ENCODE measurements at regions not wholly inside any gene's neighbourhood (a gene's known extent, or its start where the extent isn't known, plus 50 kb on each side); places are given as distances from the start of the nearest gene placed in this dataset.

DNA sequence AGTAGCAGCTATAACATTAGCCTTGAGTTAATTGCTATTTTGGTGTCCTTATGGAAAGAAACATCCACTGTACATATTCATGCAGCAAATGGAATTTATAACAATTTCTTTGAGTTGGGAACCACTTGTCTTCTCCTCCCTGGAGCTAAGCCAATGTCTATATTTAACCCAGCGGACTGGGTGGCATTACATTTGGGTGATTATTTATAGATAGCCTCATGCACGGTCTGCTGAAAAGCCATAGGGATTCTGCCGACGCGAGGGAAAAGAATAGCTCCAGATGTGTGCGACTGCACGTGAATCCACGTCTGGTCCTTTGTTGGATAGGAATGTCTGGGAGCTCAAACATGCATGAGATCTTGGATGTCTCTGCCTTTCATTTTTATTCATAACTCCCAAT, 157.5 kb upstream of the BRINP1 start:
- DNase-seq = no peak
- Histone ChIP-seq H3K27ac (ENCODE audit: low read depth in 1 of 2, low read length in 2 of 2) (no peak overlapping the region), H3K36me3 (ENCODE audit: control insufficient read depth in 1 of 2, insufficient read depth in 2 of 2, low read length in 1 of 2) (no peaks in the 10 kb centered on the region), H3K4me3 (ENCODE audit: low read length in 2 of 2) (no peak overlapping the region), H3K27me3 (ENCODE audit: control insufficient read depth in 1 of 2, insufficient read depth in 2 of 2, low read length in 1 of 2) (no peaks in the 10 kb centered on the region), H3K4me1 (ENCODE audit: control insufficient read depth in 1 of 2, insufficient read depth in 2 of 2, low read length in 2 of 2) (no peaks in the 10 kb centered on the region), H3K9me3 (ENCODE audit: control insufficient read depth, low read length) (no peaks in the 10 kb centered on the region)
- 13 to 18% methylated on average over 8 of the region's 8 CpGs for WGBS, 2 donors
- intact Hi-C loops (cut with DNase I) = no loop called here
- ATAC-seq (ENCODE audit: low FRiP score) = no peak

GRCh38 chr9:119523508-119523907, 154.3 kb upstream of the BRINP1 start:
- Histone ChIP-seq H3K4me3 (ENCODE audit: low read length in 2 of 2) (no peak overlapping the region), H3K27ac (ENCODE audit: low read depth in 1 of 2, low read length in 2 of 2) (no peak overlapping the region), H3K9me3 (ENCODE audit: control insufficient read depth, low read length) (no peaks in the 10 kb centered on the region), H3K4me1 (ENCODE audit: control insufficient read depth in 1 of 2, insufficient read depth in 2 of 2, low read length in 2 of 2) (no peaks in the 10 kb centered on the region), H3K36me3 (ENCODE audit: control insufficient read depth in 1 of 2, insufficient read depth in 2 of 2, low read length in 1 of 2) (no peaks in the 10 kb centered on the region), H3K27me3 (ENCODE audit: control insufficient read depth in 1 of 2, insufficient read depth in 2 of 2, low read length in 1 of 2) (no peaks in the 10 kb centered on the region)
- DNase-seq (no peak), ATAC-seq (ENCODE audit: low FRiP score) (no peak)
- 68 to 73% methylated on average over 1 of the region's 1 CpG for WGBS, 2 donors
- intact Hi-C loops (cut with DNase I) = no loop called here

- Histone ChIP-seq H3K9me3 (ENCODE audit: control insufficient read depth, low read length) (no peaks in the 10 kb centered on the region), H3K36me3 (ENCODE audit: control insufficient read depth in 1 of 2, insufficient read depth in 2 of 2, low read length in 1 of 2) (no peaks in the 10 kb centered on the region), H3K27ac (ENCODE audit: low read depth in 1 of 2, low read length in 2 of 2) (no peak overlapping the region), H3K4me3 (ENCODE audit: low read length in 2 of 2) (no peak overlapping the region), H3K27me3 (ENCODE audit: control insufficient read depth in 1 of 2, insufficient read depth in 2 of 2, low read length in 1 of 2) (no peaks in the 10 kb centered on the region), H3K4me1 (ENCODE audit: control insufficient read depth in 1 of 2, insufficient read depth in 2 of 2, low read length in 2 of 2) (no peaks in the 10 kb centered on the region)
- 70 to 82% methylated on average over 2 of the region's 2 CpGs for WGBS, 2 donors
- no peak for ATAC-seq (ENCODE audit: low FRiP score)
- DNase-seq = no peak
- intact Hi-C loops (cut with DNase I) = no loop called here
Measured at GRCh38 chr9:119522381-119522780, 153.1 kb upstream of the BRINP1 start.

- Histone ChIP-seq H3K4me3 (ENCODE audit: low read length in 2 of 2) (no peak overlapping the region), H3K27me3 (ENCODE audit: control insufficient read depth in 1 of 2, insufficient read depth in 2 of 2, low read length in 1 of 2) (no peaks in the 10 kb centered on the region), H3K4me1 (ENCODE audit: control insufficient read depth in 1 of 2, insufficient read depth in 2 of 2, low read length in 2 of 2) (no peaks in the 10 kb centered on the region), H3K27ac (ENCODE audit: low read depth in 1 of 2, low read length in 2 of 2) (no peak overlapping the region), H3K9me3 (ENCODE audit: control insufficient read depth, low read length) (no peaks in the 10 kb centered on the region), H3K36me3 (ENCODE audit: control insufficient read depth in 1 of 2, insufficient read depth in 2 of 2, low read length in 1 of 2) (no peaks in the 10 kb centered on the region)
- no peak for DNase-seq
- intact Hi-C loops (cut with DNase I) = no loop called here
- 67 to 74% methylated on average over 2 of the region's 2 CpGs for WGBS, 2 donors
- ATAC-seq (ENCODE audit: low FRiP score) = no peak
Measured at GRCh38 chr9:119509291-119509905, 140.2 kb upstream of the BRINP1 start.

DNA sequence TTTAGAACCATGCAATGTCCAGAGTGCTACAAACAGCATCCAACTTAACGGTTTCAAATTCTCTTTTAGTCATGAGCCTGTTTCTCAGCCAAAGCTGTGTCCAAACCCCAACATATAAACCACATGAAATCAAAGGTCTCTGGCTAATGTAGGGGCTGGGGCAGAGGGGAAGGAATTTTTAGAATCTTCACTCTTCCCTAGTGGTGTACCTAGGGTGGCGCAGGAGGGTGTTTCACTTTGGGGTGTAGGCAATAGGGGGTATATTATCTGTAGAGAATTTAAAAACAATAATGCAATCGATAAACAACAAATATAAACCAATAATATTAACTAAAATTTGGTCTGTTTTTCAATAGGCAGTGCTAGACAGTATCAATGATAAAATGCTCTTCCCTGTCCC, 132.1 kb upstream of the BRINP1 start:
- DNase-seq = no peak
- Histone ChIP-seq H3K27ac (ENCODE audit: low read depth in 1 of 2, low read length in 2 of 2) (no peak overlapping the region), H3K4me1 (ENCODE audit: control insufficient read depth in 1 of 2, insufficient read depth in 2 of 2, low read length in 2 of 2) (peaks cover 0 to 2% of the 10 kb centered on the region in 2 donors), H3K36me3 (ENCODE audit: control insufficient read depth in 1 of 2, insufficient read depth in 2 of 2, low read length in 1 of 2) (no peaks in the 10 kb centered on the region), H3K9me3 (ENCODE audit: control insufficient read depth, low read length) (peaks cover 2% of the 10 kb centered on the region), H3K27me3 (ENCODE audit: control insufficient read depth in 1 of 2, insufficient read depth in 2 of 2, low read length in 1 of 2) (no peaks in the 10 kb centered on the region), H3K4me3 (ENCODE audit: low read length in 2 of 2) (no peak overlapping the region)
- 79 to 86% methylated on average over 3 of the region's 3 CpGs for WGBS, 2 donors
- no peak for ATAC-seq (ENCODE audit: low FRiP score)
- intact Hi-C loops (cut with DNase I) = no loop called here

- WGBS, 2 donors = 83 to 84% methylated on average over 6 of the region's 6 CpGs
- H3K4me3 ChIP-seq (ENCODE audit: low read length in 2 of 2) = no peak overlapping the region
- no peak for ATAC-seq (ENCODE audit: low FRiP score)
- H3K27me3 ChIP-seq (ENCODE audit: control insufficient read depth in 1 of 2, insufficient read depth in 2 of 2, low read length in 1 of 2) = no peaks in the 10 kb centered on the region
- no peak for DNase-seq
- peaks cover 2% of the 10 kb centered on the region for H3K9me3 ChIP-seq (ENCODE audit: control insufficient read depth, low read length)
- peaks cover 0 to 2% of the 10 kb centered on the region in 2 donors for H3K4me1 ChIP-seq (ENCODE audit: control insufficient read depth in 1 of 2, insufficient read depth in 2 of 2, low read length in 2 of 2)
- no peaks in the 10 kb centered on the region for H3K36me3 ChIP-seq (ENCODE audit: control insufficient read depth in 1 of 2, insufficient read depth in 2 of 2, low read length in 1 of 2)
- intact Hi-C loops (cut with DNase I) = no loop called here
- H3K27ac ChIP-seq (ENCODE audit: low read depth in 1 of 2, low read length in 2 of 2) = no peak overlapping the region
Measured at GRCh38 chr9:119500072-119500771, 131.0 kb upstream of the BRINP1 start.

- Histone ChIP-seq H3K27me3 (ENCODE audit: control insufficient read depth in 1 of 2, insufficient read depth in 2 of 2, low read length in 1 of 2) (no peaks in the 10 kb centered on the region), H3K36me3 (ENCODE audit: control insufficient read depth in 1 of 2, insufficient read depth in 2 of 2, low read length in 1 of 2) (no peaks in the 10 kb centered on the region), H3K27ac (ENCODE audit: low read depth in 1 of 2, low read length in 2 of 2) (no peak overlapping the region), H3K4me3 (ENCODE audit: low read length in 2 of 2) (no peak overlapping the region), H3K4me1 (ENCODE audit: control insufficient read depth in 1 of 2, insufficient read depth in 2 of 2, low read length in 2 of 2) (no peaks in the 10 kb centered on the region), H3K9me3 (ENCODE audit: control insufficient read depth, low read length) (no peaks in the 10 kb centered on the region)
- DNase-seq = no peak
- intact Hi-C loops (cut with DNase I) = no loop called here
- ATAC-seq (ENCODE audit: low FRiP score) = no peak
- 47 to 55% methylated on average over 6 of the region's 6 CpGs for WGBS, 2 donors
Measured at GRCh38 chr9:119487118-119487827, 118.0 kb upstream of the BRINP1 start.

DNA sequence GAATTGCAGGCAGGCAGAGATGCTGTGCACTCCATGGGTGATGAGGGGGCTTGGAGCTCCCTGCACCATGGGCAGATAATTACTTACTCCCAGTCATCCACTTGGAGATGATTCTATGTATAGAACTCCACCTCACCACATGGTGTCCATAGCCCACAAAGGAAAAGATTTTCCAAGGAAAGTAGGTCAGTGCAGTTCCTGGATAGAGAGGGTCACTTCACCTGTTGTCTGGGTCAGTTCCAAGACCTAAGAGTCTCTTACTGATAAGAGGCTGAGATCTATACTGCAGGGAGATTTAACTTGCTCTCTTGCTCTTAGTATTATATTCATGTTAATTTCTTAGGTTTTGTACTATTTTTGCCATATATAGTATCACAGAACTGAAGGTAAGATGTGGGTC, 113.9 kb upstream of the BRINP1 start:
- H3K4me3 ChIP-seq (ENCODE audit: low read length in 2 of 2) = no peak overlapping the region
- no peaks in the 10 kb centered on the region for H3K36me3 ChIP-seq (ENCODE audit: control insufficient read depth in 1 of 2, insufficient read depth in 2 of 2, low read length in 1 of 2)
- H3K27ac ChIP-seq (ENCODE audit: low read depth in 1 of 2, low read length in 2 of 2) = no peak overlapping the region
- DNase-seq = no peak
- H3K4me1 ChIP-seq (ENCODE audit: control insufficient read depth in 1 of 2, insufficient read depth in 2 of 2, low read length in 2 of 2) = no peaks in the 10 kb centered on the region
- no peak for ATAC-seq (ENCODE audit: low FRiP score)
- H3K27me3 ChIP-seq (ENCODE audit: control insufficient read depth in 1 of 2, insufficient read depth in 2 of 2, low read length in 1 of 2) = no peaks in the 10 kb centered on the region
- no peaks in the 10 kb centered on the region for H3K9me3 ChIP-seq (ENCODE audit: control insufficient read depth, low read length)
- intact Hi-C loops (cut with DNase I) = no loop called here

- Histone ChIP-seq H3K27ac (ENCODE audit: low read depth in 1 of 2, low read length in 2 of 2) (no peak overlapping the region), H3K36me3 (ENCODE audit: control insufficient read depth in 1 of 2, insufficient read depth in 2 of 2, low read length in 1 of 2) (no peaks in the 10 kb centered on the region), H3K4me3 (ENCODE audit: low read length in 2 of 2) (no peak overlapping the region), H3K9me3 (ENCODE audit: control insufficient read depth, low read length) (no peaks in the 10 kb centered on the region), H3K27me3 (ENCODE audit: control insufficient read depth in 1 of 2, insufficient read depth in 2 of 2, low read length in 1 of 2) (no peaks in the 10 kb centered on the region), H3K4me1 (ENCODE audit: control insufficient read depth in 1 of 2, insufficient read depth in 2 of 2, low read length in 2 of 2) (no peaks in the 10 kb centered on the region)
- intact Hi-C loops (cut with DNase I) = loop anchor here in 1 of 2 donors (10.0 kb wide), 1 partner anchor 268 kb away; no protein-coding TSS in a partner anchor
- peak in 1 of 2 donors; percentile 71 for DNase-seq
- no peak for ATAC-seq (ENCODE audit: low FRiP score)
- 81 to 85% methylated on average over 7 of the region's 7 CpGs for WGBS, 2 donors
Measured at GRCh38 chr9:119477197-119477596, 108.0 kb upstream of the BRINP1 start.
